Hypothalamus (tissue), 51 donors: ENCODE measurements at regions not wholly inside any gene's neighbourhood (a gene's known extent, or its start where the extent isn't known, plus 50 kb on each side); places are given as distances from the start of the nearest gene placed in this dataset.

Experiments used
- DNase-seq, 51 donors: peaks; one replicate each; lab custom pipeline; 2025; lab: John Stamatoyannopoulos, UW

- no peak for DNase-seq
These were observed 322.9 kb upstream of the NWD2 start for GRCh38 chr4:36921476-36922216.

DNA sequence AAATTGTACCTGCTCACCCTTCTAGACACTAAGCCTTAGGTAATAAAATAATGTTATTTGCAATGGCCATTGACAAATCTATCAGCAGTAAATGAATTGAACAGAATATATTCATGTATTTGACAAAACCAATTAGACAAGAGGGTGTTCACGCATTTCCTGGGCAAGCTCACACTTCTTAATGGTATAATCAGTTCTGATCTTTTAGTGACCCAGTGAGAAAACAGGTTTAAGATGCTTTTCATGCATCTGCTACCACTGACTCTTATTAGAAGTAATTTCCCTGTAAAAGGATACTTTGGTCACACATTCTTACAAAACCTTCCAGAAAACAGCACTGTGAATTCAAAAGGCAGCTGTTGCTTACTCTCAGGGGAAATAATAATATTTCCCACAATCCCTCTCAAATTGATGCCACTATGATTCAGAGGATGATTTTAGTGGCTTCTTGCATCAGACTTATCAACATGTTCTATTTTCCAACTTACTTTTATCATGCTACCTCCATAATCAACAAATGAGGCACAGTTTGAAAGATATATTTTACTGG, 313.9 kb upstream of the NWD2 start:
- no peak for DNase-seq

GRCh38 chr4:36944232-36944631, 300.3 kb upstream of the NWD2 start:
- DNase-seq: no peak

DNA sequence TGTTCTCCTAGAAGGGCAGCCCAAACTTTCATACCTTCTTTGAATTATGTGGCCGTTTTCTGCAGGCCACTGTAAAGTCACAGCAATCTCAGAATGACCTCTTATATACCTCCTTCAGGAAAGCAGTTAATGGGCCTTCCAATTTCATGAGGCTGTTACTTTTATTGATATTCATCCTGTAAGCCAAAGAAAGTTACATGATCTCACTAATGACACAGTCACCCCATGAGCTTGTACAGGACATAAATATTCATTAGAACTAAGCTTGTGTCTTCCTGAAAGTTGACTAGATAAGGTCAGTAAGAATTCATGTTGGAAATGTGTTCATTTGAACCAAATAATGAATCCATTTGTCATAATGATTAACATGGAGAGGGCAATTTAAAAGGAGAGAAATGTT, 283.1 kb upstream of the NWD2 start:
- no peak for DNase-seq

- no peak for DNase-seq
These were observed 277.6 kb upstream of the NWD2 start for GRCh38 chr4:36966756-36967460.

- DNase-seq: no peak
These were observed 265.0 kb upstream of the NWD2 start for GRCh38 chr4:36979533-36979932.

GRCh38 chr4:36990128-36990872, 254.2 kb upstream of the NWD2 start:
- DNase-seq: no peak

DNA sequence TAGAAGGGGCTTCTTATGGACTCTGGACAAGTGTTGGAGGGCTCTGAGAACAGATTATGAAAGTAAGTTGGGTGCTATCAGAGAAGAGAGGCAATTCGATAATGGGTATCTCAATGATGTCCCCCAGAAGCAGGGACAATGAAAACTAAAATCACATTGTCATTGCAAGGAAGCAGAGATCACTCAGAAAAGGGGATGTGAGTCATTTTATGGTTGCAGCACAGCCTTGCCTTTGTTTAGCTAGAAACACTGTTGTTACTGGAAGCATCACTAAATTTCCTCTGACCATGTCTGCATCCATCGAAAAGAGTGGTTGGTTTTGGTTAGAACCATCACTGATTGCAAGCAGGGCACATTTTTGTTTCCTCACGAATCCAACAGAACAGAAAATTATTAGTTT, 246.8 kb upstream of the NWD2 start:
- no peak for DNase-seq

DNA sequence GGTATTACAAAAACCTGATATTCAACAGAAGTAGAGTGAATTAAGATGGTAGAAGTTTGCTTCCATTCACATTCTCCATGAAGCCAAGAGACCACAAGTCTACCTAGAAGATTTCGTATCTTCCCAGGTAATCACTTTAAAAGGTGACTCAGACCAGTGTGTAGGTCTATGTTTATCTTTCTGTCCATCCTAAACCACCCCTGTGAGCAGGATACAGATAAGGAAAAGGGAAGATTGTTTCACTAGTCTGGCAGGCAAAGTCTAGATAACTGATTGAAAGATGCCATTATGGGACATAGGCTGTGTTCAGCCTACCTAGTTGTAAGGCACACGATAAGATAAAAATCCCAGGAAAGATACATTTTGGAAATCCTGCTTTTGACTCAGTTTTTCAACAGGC, 244.3 kb upstream of the NWD2 start:
- DNase-seq: no peak

DNA sequence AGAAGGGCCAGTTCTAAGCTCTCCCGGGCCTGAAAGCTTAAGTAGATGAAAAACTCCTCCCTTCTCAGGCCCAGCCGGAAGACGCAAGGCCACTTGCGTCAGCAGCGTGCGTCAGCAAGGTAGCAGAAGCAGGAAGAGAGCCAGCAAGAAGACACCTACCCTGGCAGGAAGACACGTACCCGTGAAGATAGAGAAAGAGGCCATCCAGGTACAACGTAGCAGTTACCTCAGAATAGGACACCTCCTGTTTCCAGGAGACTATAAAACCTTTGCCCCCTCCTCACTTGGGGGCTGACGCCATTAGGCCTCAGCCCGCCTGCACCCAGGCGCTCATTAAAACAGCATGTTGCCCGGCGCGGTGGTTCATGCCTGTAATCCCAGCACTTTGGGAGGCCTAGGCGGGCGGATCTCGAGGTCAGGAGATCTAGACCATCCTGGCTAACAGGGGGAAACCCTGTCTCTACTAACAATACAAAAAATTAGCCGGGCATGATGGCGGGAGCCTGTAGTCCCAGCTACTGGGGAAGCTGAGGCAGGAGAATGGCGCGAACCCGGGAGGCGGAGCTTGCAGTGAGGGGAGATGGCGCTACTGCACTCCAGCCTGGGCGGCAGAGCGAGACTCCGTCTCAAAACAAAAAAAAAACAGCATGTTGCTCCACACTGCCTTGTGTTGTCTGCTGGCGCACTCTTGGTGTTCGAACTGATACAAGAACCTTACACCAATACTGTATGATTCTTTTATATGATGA, 242.7 kb upstream of the NWD2 start:
- DNase-seq: no peak

DNA sequence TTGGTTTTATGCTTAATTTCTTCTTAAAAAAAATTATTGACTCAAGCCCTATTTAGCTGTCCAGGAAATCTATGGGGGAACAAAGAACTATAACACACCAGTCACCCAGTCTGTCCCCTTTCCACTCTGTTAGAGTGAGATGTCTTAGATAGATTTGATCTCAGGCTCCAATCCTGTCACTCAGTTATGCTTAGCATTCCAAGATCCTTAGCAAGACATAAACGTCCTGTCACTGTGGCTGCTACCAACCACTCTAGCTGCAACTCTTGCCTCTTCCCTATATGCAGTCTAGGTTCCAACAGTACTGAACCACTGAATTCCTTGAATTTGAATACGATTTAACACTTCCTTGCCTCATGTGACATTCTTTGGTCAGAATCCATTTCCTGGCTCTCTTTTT, 241.9 kb upstream of the NWD2 start:
- no peak for DNase-seq

GRCh38 chr4:37008199-37008598, 236.3 kb upstream of the NWD2 start:
- DNase-seq: no peak

GRCh38 chr4:37014584-37014983, 230.0 kb upstream of the NWD2 start:
- DNase-seq: no peak

- no peak for DNase-seq
These were observed 229.2 kb upstream of the NWD2 start for GRCh38 chr4:37015391-37015790.

- no peak for DNase-seq
These were observed 221.0 kb upstream of the NWD2 start for GRCh38 chr4:37023504-37023903.

- DNase-seq: no peak
These were observed 220.5 kb upstream of the NWD2 start for GRCh38 chr4:37023996-37024395.

DNA sequence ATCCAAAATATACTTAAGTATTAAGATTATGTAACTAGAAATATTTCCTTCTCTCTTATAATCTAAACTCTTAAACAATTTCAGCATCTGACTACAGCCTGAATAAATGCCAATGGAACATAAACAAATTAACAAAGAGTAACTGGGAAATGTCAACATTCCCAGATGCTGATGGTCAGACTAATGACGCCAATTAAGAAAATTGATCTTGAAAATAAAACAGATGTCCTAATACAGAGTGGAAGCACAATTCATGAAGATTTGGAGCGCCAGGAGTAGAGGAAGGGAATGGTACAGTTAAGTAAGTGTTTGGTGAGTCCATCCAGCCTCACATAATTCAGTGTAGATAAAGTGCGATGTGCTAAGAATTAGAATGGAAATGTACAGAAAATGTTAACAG, 203.7 kb upstream of the NWD2 start:
- no peak for DNase-seq

- no peak for DNase-seq
These were observed 201.2 kb upstream of the NWD2 start for GRCh38 chr4:37043342-37043741.

DNA sequence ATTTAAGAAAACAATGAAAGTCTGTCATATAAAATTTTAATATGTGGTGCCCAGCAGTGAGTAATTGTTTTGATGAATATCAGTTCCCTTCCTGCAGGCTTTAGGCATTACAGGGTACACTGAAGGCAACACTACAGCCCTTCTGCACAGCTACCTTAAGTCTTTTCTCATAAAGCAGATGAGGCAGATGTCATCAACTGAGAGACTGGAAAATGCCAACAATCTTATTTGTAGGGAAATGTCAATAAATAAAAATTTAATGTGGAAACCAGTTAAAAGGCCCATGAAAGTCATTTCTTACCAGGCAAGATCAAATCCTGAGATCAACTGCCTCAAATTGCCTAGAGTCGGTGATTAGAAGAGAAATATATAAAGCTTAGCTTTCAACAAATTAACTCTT, 193.4 kb upstream of the NWD2 start:
- no peak for DNase-seq

GRCh38 chr4:37051866-37052265, 192.7 kb upstream of the NWD2 start:
- DNase-seq: no peak
